Upper lobe of right lung (tissue), 1 donor: ENCODE measurements at regions not wholly inside any gene's neighbourhood (a gene's known extent, or its start where the extent isn't known, plus 50 kb on each side); places are given as distances from the start of the nearest gene placed in this dataset.

Experiments
- ATAC-seq: fragments of 200-7000 bp; cut with Tn5 transposase; one replicate; pipeline ENCODE4 v1.9.1; 2020; ENCODE audit warnings: mild to moderate bottlenecking, moderate library complexity
- DNase-seq: peaks from one replicate; pipeline ENCODE4 v3.0.0-alpha.2; 2020
- H3K27ac ChIP-seq: fragments of 200-600 bp; one replicate; pipeline ENCODE4 v1.8.0; 2022
- H3K27me3 ChIP-seq: fragments of 200-600 bp; one replicate; pipeline ENCODE4 v1.8.0; 2022; ENCODE audit warnings: mild to moderate bottlenecking
- H3K36me3 ChIP-seq: fragments of 200-600 bp; one replicate; pipeline ENCODE4 v1.8.0; 2022
- H3K4me1 ChIP-seq: fragments of 200-600 bp; one replicate; pipeline ENCODE4 v1.8.0; 2022
- H3K4me3 ChIP-seq: fragments of 200-600 bp; one replicate; pipeline ENCODE4 v1.8.0; 2022; ENCODE audit warnings: mild to moderate bottlenecking
- H3K9me3 ChIP-seq: fragments of 200-600 bp; one replicate; pipeline ENCODE4 v1.8.0; 2022
- intact Hi-C: fragments of 100-400 bp; cut with DNase I; formaldehyde crosslinking; loops from one replicate; pipeline ENCODE4 v1.11.0; 2022
- TF ChIP-seq, protein P1 (sequence below): fragments of 200-600 bp; IDR thresholded peaks from one replicate; pipeline ENCODE4 v1.8.0; 2022; ENCODE audit warnings: antibody characterized with exemption
- donor health status: DM: no; HTN: yes; CAD: no; lungs with severe emphysema.

GRCh38 chr4:169821402-169821801, 63.7 kb upstream of the HPF1 start:
- no peaks in the 10 kb centered on the region for H3K36me3 ChIP-seq
- intact Hi-C loops: no loop called here
- H3K4me3 ChIP-seq: no peak overlapping the region
- no peaks in the 10 kb centered on the region for H3K4me1 ChIP-seq
- no peaks in the 10 kb centered on the region for H3K9me3 ChIP-seq
- no peak overlapping the region for H3K27ac ChIP-seq
- no peak for DNase-seq
- TF ChIP-seq, protein P1, sequence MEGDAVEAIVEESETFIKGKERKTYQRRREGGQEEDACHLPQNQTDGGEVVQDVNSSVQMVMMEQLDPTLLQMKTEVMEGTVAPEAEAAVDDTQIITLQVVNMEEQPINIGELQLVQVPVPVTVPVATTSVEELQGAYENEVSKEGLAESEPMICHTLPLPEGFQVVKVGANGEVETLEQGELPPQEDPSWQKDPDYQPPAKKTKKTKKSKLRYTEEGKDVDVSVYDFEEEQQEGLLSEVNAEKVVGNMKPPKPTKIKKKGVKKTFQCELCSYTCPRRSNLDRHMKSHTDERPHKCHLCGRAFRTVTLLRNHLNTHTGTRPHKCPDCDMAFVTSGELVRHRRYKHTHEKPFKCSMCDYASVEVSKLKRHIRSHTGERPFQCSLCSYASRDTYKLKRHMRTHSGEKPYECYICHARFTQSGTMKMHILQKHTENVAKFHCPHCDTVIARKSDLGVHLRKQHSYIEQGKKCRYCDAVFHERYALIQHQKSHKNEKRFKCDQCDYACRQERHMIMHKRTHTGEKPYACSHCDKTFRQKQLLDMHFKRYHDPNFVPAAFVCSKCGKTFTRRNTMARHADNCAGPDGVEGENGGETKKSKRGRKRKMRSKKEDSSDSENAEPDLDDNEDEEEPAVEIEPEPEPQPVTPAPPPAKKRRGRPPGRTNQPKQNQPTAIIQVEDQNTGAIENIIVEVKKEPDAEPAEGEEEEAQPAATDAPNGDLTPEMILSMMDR: no peak
- no peak for ATAC-seq
- H3K27me3 ChIP-seq: no peaks in the 10 kb centered on the region

GRCh38 chr4:169818063-169818679, 60.4 kb upstream of the HPF1 start:
- H3K27ac ChIP-seq: no peak overlapping the region
- H3K4me1 ChIP-seq: no peaks in the 10 kb centered on the region
- no peaks in the 10 kb centered on the region for H3K36me3 ChIP-seq
- no peaks in the 10 kb centered on the region for H3K27me3 ChIP-seq
- H3K9me3 ChIP-seq: no peaks in the 10 kb centered on the region
- TF ChIP-seq, protein P1: no peak
- ATAC-seq (no peak), DNase-seq (no peak)
- intact Hi-C loops: loop anchor here (10.0 kb wide), 1 partner anchor 237 kb away; no protein-coding TSS in a partner anchor
- H3K4me3 ChIP-seq: no peak overlapping the region

DNA sequence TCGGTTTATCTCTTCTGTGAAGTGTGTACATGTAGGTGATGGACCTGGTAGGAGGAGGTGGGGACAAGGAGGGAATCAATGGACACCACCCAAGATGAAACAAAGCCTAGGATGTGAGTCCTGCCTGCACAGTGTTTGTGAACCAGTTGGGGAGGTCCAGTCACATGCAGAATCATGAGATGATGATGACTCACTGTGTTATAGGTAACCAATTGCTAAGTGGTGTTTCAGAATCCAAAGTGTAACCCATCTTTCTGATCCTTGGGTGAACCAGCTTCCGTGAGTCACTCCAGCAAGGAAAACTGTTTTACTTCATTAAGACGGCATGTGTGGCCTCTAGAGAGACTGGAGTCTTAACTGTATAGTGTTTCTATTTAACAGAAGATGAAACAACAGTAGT, 57.9 kb upstream of the HPF1 start:
- TF ChIP-seq, protein P1: no peak
- Histone ChIP-seq H3K4me3 (no peak overlapping the region), H3K4me1 (no peaks in the 10 kb centered on the region), H3K36me3 (no peaks in the 10 kb centered on the region), H3K27ac (no peak overlapping the region), H3K27me3 (no peaks in the 10 kb centered on the region), H3K9me3 (no peaks in the 10 kb centered on the region)
- ATAC-seq (no peak), DNase-seq (no peak)
- intact Hi-C loops: loop anchor here (10.0 kb wide), 1 partner anchor 239 kb away; no protein-coding TSS in a partner anchor

GRCh38 chr4:169811476-169811875, 53.7 kb upstream of the HPF1 start:
- ATAC-seq: no peak
- H3K27me3 ChIP-seq: no peaks in the 10 kb centered on the region
- no peaks in the 10 kb centered on the region for H3K4me1 ChIP-seq
- H3K9me3 ChIP-seq: no peaks in the 10 kb centered on the region
- H3K4me3 ChIP-seq: no peak overlapping the region
- TF ChIP-seq, protein P1: no peak
- H3K36me3 ChIP-seq: no peaks in the 10 kb centered on the region
- no peak for DNase-seq
- intact Hi-C loops: loop anchor here (10.0 kb wide), 1 partner anchor 243 kb away; no protein-coding TSS in a partner anchor
- no peak overlapping the region for H3K27ac ChIP-seq

DNA sequence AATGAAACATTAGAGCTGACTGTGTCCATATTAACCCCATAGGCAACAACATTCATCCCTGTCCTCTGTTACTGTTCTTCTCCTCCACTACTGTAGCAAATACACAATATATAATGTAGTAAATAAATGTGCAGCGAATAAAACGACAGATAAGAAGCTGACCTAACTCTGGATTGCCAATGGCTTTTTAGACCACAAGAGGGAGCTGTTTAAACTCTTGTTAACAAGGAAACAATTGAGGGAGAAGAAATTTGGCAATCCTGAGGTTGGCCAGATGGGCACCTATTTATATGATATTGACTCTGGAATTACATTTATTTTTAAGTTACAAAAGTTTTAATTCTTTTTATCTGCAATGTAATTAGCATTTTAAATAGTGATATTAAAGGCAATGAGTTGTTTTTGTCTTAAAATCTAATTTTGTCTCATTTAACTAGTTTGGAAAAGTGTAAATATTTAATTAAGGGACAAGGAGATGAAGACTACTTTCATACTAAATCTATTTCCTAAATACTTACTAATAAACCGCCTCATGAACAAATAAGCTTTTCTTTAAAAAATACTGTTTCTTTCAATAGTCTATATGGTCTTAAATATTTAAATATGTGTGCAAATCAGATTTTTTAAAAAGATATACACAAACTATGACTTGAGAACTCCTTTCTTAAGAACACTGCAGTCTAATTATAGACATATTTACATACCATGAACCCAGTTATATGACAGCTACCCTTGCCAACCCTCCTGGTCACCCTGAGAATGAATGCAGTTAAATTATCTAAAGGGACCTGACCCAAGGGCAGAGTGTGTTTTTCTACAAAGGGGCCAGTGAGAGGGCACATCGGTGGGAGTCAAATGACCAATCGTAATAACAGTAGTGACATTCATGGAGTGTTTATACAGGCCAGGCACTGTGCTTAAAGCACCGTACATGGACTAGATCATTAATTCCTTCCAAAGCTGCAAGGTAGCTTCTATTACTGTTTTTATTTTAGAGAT, 52.9 kb upstream of the HPF1 start:
- Histone ChIP-seq H3K36me3 (no peaks in the 10 kb centered on the region), H3K9me3 (no peaks in the 10 kb centered on the region), H3K4me3 (no peak overlapping the region), H3K4me1 (no peaks in the 10 kb centered on the region), H3K27ac (no peak overlapping the region), H3K27me3 (no peaks in the 10 kb centered on the region)
- ATAC-seq (peak; percentile 84), DNase-seq (no peak)
- TF ChIP-seq, protein P1: peak; percentile 90
- intact Hi-C loops: loop anchor here (10.0 kb wide), 1 partner anchor 244 kb away; no protein-coding TSS in a partner anchor
